ENCODE measurements at regions not wholly inside any gene's neighbourhood (a gene's known extent, or its start where the extent isn't known, plus 50 kb on each side); places are given as distances from the start of the nearest gene placed in this dataset.
A peak's percentile ranks its signal among the peaks of the same experiment; 100 is the strongest.

DNA sequence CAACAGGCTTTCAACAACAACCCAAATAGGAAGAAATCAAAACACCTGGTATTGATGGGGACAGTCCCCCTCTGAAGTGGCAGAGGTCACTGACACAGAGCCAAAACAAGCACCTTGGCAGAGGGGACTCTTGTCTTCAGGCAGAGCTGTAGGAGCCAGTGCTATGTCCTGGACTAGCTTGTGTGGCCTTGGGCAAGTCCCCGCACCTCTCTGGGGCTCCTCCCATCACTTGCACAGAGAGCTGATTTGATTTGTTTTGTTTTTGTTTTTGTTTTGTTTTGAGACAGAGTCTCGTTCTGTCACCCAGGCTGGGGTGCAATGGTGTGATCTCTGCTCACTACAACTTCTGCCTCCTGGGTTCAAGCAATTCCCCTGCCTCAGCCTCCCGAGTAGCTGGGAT lies 100.8 kb downstream of the C9orf50 start:
- DNase-seq: no peak
- TF ChIP-seq, protein P1, sequence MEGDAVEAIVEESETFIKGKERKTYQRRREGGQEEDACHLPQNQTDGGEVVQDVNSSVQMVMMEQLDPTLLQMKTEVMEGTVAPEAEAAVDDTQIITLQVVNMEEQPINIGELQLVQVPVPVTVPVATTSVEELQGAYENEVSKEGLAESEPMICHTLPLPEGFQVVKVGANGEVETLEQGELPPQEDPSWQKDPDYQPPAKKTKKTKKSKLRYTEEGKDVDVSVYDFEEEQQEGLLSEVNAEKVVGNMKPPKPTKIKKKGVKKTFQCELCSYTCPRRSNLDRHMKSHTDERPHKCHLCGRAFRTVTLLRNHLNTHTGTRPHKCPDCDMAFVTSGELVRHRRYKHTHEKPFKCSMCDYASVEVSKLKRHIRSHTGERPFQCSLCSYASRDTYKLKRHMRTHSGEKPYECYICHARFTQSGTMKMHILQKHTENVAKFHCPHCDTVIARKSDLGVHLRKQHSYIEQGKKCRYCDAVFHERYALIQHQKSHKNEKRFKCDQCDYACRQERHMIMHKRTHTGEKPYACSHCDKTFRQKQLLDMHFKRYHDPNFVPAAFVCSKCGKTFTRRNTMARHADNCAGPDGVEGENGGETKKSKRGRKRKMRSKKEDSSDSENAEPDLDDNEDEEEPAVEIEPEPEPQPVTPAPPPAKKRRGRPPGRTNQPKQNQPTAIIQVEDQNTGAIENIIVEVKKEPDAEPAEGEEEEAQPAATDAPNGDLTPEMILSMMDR (IDR thresholded peaks at IDR 0.05 in 8 of 11, conservative IDR thresholded peaks at IDR 0.05 in 3 of 11): no peak
- TF ChIP-seq POLR2AphosphoS5 (IDR thresholded peaks at IDR 0.05): no peak
- TF ChIP-seq POLR2A (IDR thresholded peaks at IDR 0.05): no peak
- H3K9me3 ChIP-seq: peaks cover 0 to 32% (median 23%) of the 10 kb centered on the region in 8 donors
- intact Hi-C loops (cut with DNase I; ENCODE audit: low total_unique reads): no loop called here
- WGBS, 5 donors: 52 to 75% (median 71%) methylated on average over 3 of the region's 3 CpGs
- H3K36me3 ChIP-seq: no peaks in the 10 kb centered on the region
- peaks cover 0 to 11% (median 0%) of the 10 kb centered on the region in 7 donors for H3K27me3 ChIP-seq (replicated peaks in 1 of 7)
- peaks cover 0 to 10% (median 0%) of the 10 kb centered on the region in 6 donors for H3K4me1 ChIP-seq
- no peak overlapping the region for H3K4me3 ChIP-seq
- H3K27ac ChIP-seq: no peak overlapping the region

DNA sequence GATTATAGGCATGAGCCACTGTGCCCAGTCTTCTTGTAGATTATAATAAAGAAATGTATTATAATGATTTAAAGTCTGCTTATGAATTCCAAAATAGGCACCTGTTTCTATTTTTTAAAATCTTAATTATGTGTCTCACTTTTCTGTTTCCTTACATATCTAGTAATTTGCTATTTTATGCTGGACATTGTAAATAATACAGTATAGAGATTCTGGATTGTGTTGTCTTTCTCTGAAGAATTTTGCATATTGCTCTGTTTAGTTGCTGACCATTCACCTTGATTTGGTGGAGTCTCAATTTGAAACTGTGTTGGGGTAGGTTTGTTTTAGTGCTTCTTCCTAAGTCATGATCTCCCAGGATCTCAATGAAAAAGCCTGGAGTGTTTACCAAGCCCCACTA lies 102.8 kb downstream of the C9orf50 start:
- Histone ChIP-seq H3K4me1 (no peaks in the 10 kb centered on the region), H3K9me3 (peaks cover 3 to 52% (median 43%) of the 10 kb centered on the region in 8 donors), H3K4me3 (no peak overlapping the region), H3K27me3 (replicated peaks in 1 of 7) (peaks cover 0 to 5% (median 0%) of the 10 kb centered on the region in 7 donors), H3K27ac (no peak overlapping the region), H3K36me3 (no peaks in the 10 kb centered on the region)
- no peak for DNase-seq
- TF ChIP-seq, protein P1 (IDR thresholded peaks at IDR 0.05 in 8 of 11, conservative IDR thresholded peaks at IDR 0.05 in 3 of 11): no peak
- TF ChIP-seq POLR2A (IDR thresholded peaks at IDR 0.05): no peak
- no peak for TF ChIP-seq POLR2AphosphoS5 (IDR thresholded peaks at IDR 0.05)
- intact Hi-C loops (cut with DNase I; ENCODE audit: low total_unique reads): no loop called here

DNA sequence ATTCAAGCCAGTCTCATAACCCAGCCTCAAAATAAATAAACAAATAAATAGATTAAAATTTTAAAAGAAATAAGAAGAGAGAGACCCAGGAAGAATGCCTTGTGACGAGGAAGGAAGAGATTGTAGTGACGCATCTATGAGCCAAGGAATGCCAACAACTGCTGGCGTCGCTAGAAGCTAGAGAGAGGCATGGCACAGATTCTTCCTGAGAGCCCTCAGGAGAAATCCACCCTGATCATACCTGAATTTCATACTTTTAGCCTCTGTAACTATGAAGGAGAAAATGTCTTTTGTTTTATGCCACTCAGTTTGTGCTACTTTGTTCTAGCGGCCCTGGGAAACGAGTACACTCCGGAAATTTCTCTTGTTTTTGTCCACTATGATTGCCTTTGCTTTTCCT lies 103.9 kb downstream of the C9orf50 start:
- 83 to 95% (median 91%) methylated on average over 7 of the region's 7 CpGs for WGBS, 5 donors
- Histone ChIP-seq H3K27me3 (replicated peaks in 1 of 7) (peaks cover 0 to 5% (median 0%) of the 10 kb centered on the region in 7 donors), H3K27ac (no peak overlapping the region), H3K9me3 (peaks cover 3 to 62% (median 48%) of the 10 kb centered on the region in 8 donors), H3K36me3 (no peaks in the 10 kb centered on the region), H3K4me1 (no peaks in the 10 kb centered on the region), H3K4me3 (no peak overlapping the region)
- intact Hi-C loops (cut with DNase I; ENCODE audit: low total_unique reads): no loop called here
- TF ChIP-seq, protein P1 (IDR thresholded peaks at IDR 0.05 in 8 of 11, conservative IDR thresholded peaks at IDR 0.05 in 3 of 11): no peak
- no peak for TF ChIP-seq POLR2A (IDR thresholded peaks at IDR 0.05)
- no peak for TF ChIP-seq POLR2AphosphoS5 (IDR thresholded peaks at IDR 0.05)
- no peak for DNase-seq

DNA sequence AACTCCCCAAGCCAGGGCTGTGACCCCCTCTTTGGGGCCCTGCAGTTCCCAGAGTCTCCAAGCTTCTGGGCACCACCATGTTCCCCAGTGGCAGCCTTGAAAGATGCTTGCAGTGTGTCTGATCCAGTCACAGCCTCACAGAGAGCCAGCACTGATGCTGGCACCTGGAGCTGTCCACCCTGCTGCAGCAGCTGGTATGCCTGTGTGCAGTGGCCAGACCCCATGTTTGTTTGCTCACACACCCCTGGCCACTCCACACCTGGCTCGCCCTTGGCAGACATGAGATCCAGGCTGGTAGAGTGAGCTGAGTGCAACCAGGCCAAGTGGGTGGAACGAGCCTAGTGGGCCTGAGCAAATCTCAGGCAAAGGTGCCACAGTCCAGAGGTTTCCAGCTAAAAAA lies 106.0 kb downstream of the C9orf50 start:
- H3K27ac ChIP-seq: no peak overlapping the region
- intact Hi-C loops (cut with DNase I; ENCODE audit: low total_unique reads): no loop called here
- no peak overlapping the region for H3K4me3 ChIP-seq
- no peaks in the 10 kb centered on the region for H3K36me3 ChIP-seq
- TF ChIP-seq POLR2A (IDR thresholded peaks at IDR 0.05): no peak
- TF ChIP-seq, protein P1 (IDR thresholded peaks at IDR 0.05 in 8 of 11, conservative IDR thresholded peaks at IDR 0.05 in 3 of 11): no peak
- TF ChIP-seq POLR2AphosphoS5 (IDR thresholded peaks at IDR 0.05): no peak
- H3K27me3 ChIP-seq (replicated peaks in 1 of 7): peaks cover 0 to 5% (median 0%) of the 10 kb centered on the region in 7 donors
- 83 to 88% (median 85%) methylated on average over 2 of the region's 2 CpGs for WGBS, 5 donors
- DNase-seq: peak; percentile 46
- H3K4me1 ChIP-seq: no peaks in the 10 kb centered on the region
- H3K9me3 ChIP-seq: peaks cover 3 to 62% (median 48%) of the 10 kb centered on the region in 8 donors
